Natural killer cell (primary cell): ENCODE measurements at regions not wholly inside any gene's neighbourhood (a gene's known extent, or its start where the extent isn't known, plus 50 kb on each side); places are given as distances from the start of the nearest gene placed in this dataset.

ENCODE experiments used
- ATAC-seq, 3 donors: fragments of 150-1000 bp in 2 of 3; fragments of 200-7000 bp in 1 of 3; cut with Tn5 transposase; 1 replicate in 1 of 3; 2 replicates in 2 of 3; pipeline ENCODE4 v1.10.0; 2021; ENCODE audit warnings: mild to moderate bottlenecking in 2 of 3, moderate library complexity in 2 of 3
- DNase-seq, 2 donors: peaks; one replicate each; pipeline versions ENCODE4 v3.0.0 to v3.0.0-alpha.2; 2013 to 2021; ENCODE audit warnings: mixed read lengths in 1 of 2
- H3K27ac ChIP-seq: one replicate; pipeline ENCODE4 v1.5.1; 2013; ENCODE audit warnings: mild to moderate bottlenecking, low read length
- H3K27me3 ChIP-seq: one replicate; pipeline ENCODE4 v1.6.1; 2013; ENCODE audit warnings: low read length; ENCODE audit not compliant: control insufficient read depth, insufficient read depth
- H3K36me3 ChIP-seq: one replicate; pipeline ENCODE4 v1.6.1; 2013; ENCODE audit warnings: low read length; ENCODE audit not compliant: control insufficient read depth, insufficient read depth
- H3K4me1 ChIP-seq: one replicate; pipeline ENCODE4 v1.6.1; 2013; ENCODE audit warnings: low read length; ENCODE audit not compliant: control insufficient read depth, insufficient read depth
- H3K4me3 ChIP-seq: one replicate; pipeline ENCODE4 v1.5.1; 2013; ENCODE audit warnings: low read length
- H3K9me3 ChIP-seq: one replicate; pipeline ENCODE4 v1.6.1; 2013; ENCODE audit warnings: low read length; ENCODE audit not compliant: control insufficient read depth, insufficient read depth
- H3K27ac Mint-ChIP-seq, 2 donors: one replicate each; pipeline ENCODE4 v1.8.0; 2022; ENCODE audit warnings: mild to moderate bottlenecking in 2 of 2, mixed read lengths in 2 of 2, moderate library complexity in 1 of 2
- H3K27me3 Mint-ChIP-seq, 2 donors: one replicate each; pipeline ENCODE4 v1.8.0; 2022; ENCODE audit warnings: low read depth in 2 of 2, mixed read lengths in 2 of 2
- H3K36me3 Mint-ChIP-seq: one replicate; pipeline ENCODE4 v1.8.0; 2022; ENCODE audit warnings: mixed read lengths
- H3K4me1 Mint-ChIP-seq, 2 donors: one replicate each; pipeline ENCODE4 v1.8.0; 2022; ENCODE audit warnings: mixed read lengths in 2 of 2
- H3K4me3 Mint-ChIP-seq: one replicate; pipeline ENCODE4 v1.8.0; 2022; ENCODE audit warnings: mild to moderate bottlenecking, moderate library complexity, mixed read lengths
- H3K9me3 Mint-ChIP-seq, 2 donors: one replicate each; pipeline ENCODE4 v1.8.0; 2022; ENCODE audit warnings: mixed read lengths in 2 of 2
- CTCF ChIP-seq: fragments of 200-600 bp; IDR thresholded peaks from one replicate; pipeline ENCODE4 v1.8.0; 2022; ENCODE audit warnings: antibody characterized with exemption
- WGBS: methylation state at CpG from one replicate; pipeline ENCODE4 v1.1.7; 2013; ENCODE audit warnings: missing lambda C conversion rate; ENCODE audit not compliant: insufficient coverage; 5-methylcytosine and 5-hydroxymethylcytosine counted together
- intact Hi-C: fragments of 100-400 bp; cut with micrococcal nuclease; formaldehyde crosslinking; loops from one replicate; pipeline ENCODE4 v1.14.2; 2022

GRCh38 chr11:69227271-69227670 is 66.7 kb upstream of the MYEOV start:
- Histone ChIP-seq H3K27me3 (peaks cover 3% of the 10 kb centered on the region), H3K27ac (no peak overlapping the region), H3K36me3 (no peaks in the 10 kb centered on the region), H3K9me3 (no peaks in the 10 kb centered on the region), H3K4me1 (no peaks in the 10 kb centered on the region), H3K4me3 (no peak overlapping the region)
- Mint-ChIP-seq H3K9me3 (peaks cover 0 to 4% of the 10 kb centered on the region in 2 donors), H3K27me3 (peaks cover 32 to 48% of the 10 kb centered on the region in 2 donors), H3K27ac (no peak overlapping the region), H3K4me1 (no peaks in the 10 kb centered on the region), H3K4me3 (no peak overlapping the region), H3K36me3 (no peaks in the 10 kb centered on the region)
- WGBS: 97% methylated on average over 1 of the region's 1 CpG
- no peak for DNase-seq
- TF ChIP-seq CTCF: no peak
- intact Hi-C loops: no loop called here
- no peak for ATAC-seq

GRCh38 chr11:69229511-69229910 is 64.4 kb upstream of the MYEOV start:
- Mint-ChIP-seq H3K4me3 (no peak overlapping the region), H3K36me3 (no peaks in the 10 kb centered on the region), H3K27ac (no peak overlapping the region), H3K9me3 (peaks cover 0 to 4% of the 10 kb centered on the region in 2 donors), H3K4me1 (no peaks in the 10 kb centered on the region), H3K27me3 (peaks cover 32 to 40% of the 10 kb centered on the region in 2 donors)
- no peak for ATAC-seq
- no peak for DNase-seq
- no peak overlapping the region for H3K4me3 ChIP-seq
- H3K27me3 ChIP-seq: peaks cover 3% of the 10 kb centered on the region
- no peaks in the 10 kb centered on the region for H3K4me1 ChIP-seq
- TF ChIP-seq CTCF: no peak
- intact Hi-C loops: no loop called here
- H3K36me3 ChIP-seq: no peaks in the 10 kb centered on the region
- 84% methylated on average over 4 of the region's 4 CpGs for WGBS
- no peak overlapping the region for H3K27ac ChIP-seq
- H3K9me3 ChIP-seq: no peaks in the 10 kb centered on the region

- no peak for TF ChIP-seq CTCF
- 86% methylated on average over 9 of the region's 9 CpGs for WGBS
- intact Hi-C loops: no loop called here
- H3K27ac ChIP-seq: no peak overlapping the region
- ATAC-seq: no peak
- no peak overlapping the region for H3K4me3 ChIP-seq
- peaks cover 3% of the 10 kb centered on the region for H3K27me3 ChIP-seq
- no peak overlapping the region for H3K27ac Mint-ChIP-seq
- no peaks in the 10 kb centered on the region for H3K4me1 ChIP-seq
- H3K36me3 Mint-ChIP-seq: no peaks in the 10 kb centered on the region
- H3K4me3 Mint-ChIP-seq: no peak overlapping the region
- no peaks in the 10 kb centered on the region for H3K4me1 Mint-ChIP-seq
- H3K36me3 ChIP-seq: no peaks in the 10 kb centered on the region
- peak in 1 of 2 donors; percentile 6 for DNase-seq
- H3K27me3 Mint-ChIP-seq: peaks cover 24 to 31% of the 10 kb centered on the region in 2 donors
- H3K9me3 ChIP-seq: no peaks in the 10 kb centered on the region
- H3K9me3 Mint-ChIP-seq: peaks cover 0 to 4% of the 10 kb centered on the region in 2 donors
These were observed 63.0 kb upstream of the MYEOV start for GRCh38 chr11:69230856-69231425.

GRCh38 chr11:69231466-69232018 is 62.4 kb upstream of the MYEOV start:
- intact Hi-C loops: no loop called here
- Mint-ChIP-seq H3K36me3 (no peaks in the 10 kb centered on the region), H3K27ac (no peak overlapping the region), H3K4me3 (no peak overlapping the region), H3K9me3 (no peaks in the 10 kb centered on the region), H3K4me1 (no peaks in the 10 kb centered on the region), H3K27me3 (peaks cover 22 to 31% of the 10 kb centered on the region in 2 donors)
- DNase-seq: peak in 1 of 2 donors; percentile 4
- Histone ChIP-seq H3K4me3 (no peak overlapping the region), H3K4me1 (no peaks in the 10 kb centered on the region), H3K36me3 (no peaks in the 10 kb centered on the region), H3K27ac (no peak overlapping the region), H3K27me3 (peaks cover 3% of the 10 kb centered on the region), H3K9me3 (no peaks in the 10 kb centered on the region)
- WGBS: 86% methylated on average over 9 of the region's 9 CpGs
- ATAC-seq: no peak
- no peak for TF ChIP-seq CTCF
